KOPT-K1 (cell line): ENCODE measurements at regions not wholly inside any gene's neighbourhood (a gene's known extent, or its start where the extent isn't known, plus 50 kb on each side); places are given as distances from the start of the nearest gene placed in this dataset.

Experiments used
- H3K27ac ChIP-seq: fragments of 200-600 bp; sonication (generic); 2 replicates; pipeline ENCODE4 v1.5.1; 2016; ENCODE audit warnings: antibody characterized with exemption, mild to moderate bottlenecking, low read depth, low read length; ENCODE audit not compliant: poor library complexity, severe bottlenecking
- H3K36me3 ChIP-seq: fragments of 200-600 bp; sonication (generic); 2 replicates; pipeline ENCODE4 v1.5.1; 2017; ENCODE audit warnings: antibody characterized with exemption, mild to moderate bottlenecking, low read length, moderate library complexity; ENCODE audit not compliant: insufficient read depth
- H3K9me3 ChIP-seq: fragments of 200-600 bp; sonication (generic); 2 replicates; pipeline ENCODE4 v1.5.1; 2017; ENCODE audit warnings: antibody characterized with exemption, low read length, mild to moderate bottlenecking; ENCODE audit not compliant: insufficient read depth, poor library complexity, severe bottlenecking

- no peak overlapping the region for H3K27ac ChIP-seq
- peaks cover 27% of the 10 kb centered on the region for H3K9me3 ChIP-seq
- no peaks in the 10 kb centered on the region for H3K36me3 ChIP-seq
Observed at GRCh38 chr2:239711911-239712570, 311.2 kb upstream of the HDAC4 start.

GRCh38 chr2:239710953-239711861, 310.4 kb upstream of the HDAC4 start:
- Histone ChIP-seq H3K36me3 (no peaks in the 10 kb centered on the region), H3K27ac (no peak overlapping the region), H3K9me3 (peaks cover 27% of the 10 kb centered on the region)

- no peak overlapping the region for H3K27ac ChIP-seq
- H3K36me3 ChIP-seq = no peaks in the 10 kb centered on the region
- peaks cover 22% of the 10 kb centered on the region for H3K9me3 ChIP-seq
Observed at GRCh38 chr2:239706367-239706766, 305.5 kb upstream of the HDAC4 start.

- peaks cover 19% of the 10 kb centered on the region for H3K9me3 ChIP-seq
- no peaks in the 10 kb centered on the region for H3K36me3 ChIP-seq
- no peak overlapping the region for H3K27ac ChIP-seq
Observed at GRCh38 chr2:239704737-239705136, 303.9 kb upstream of the HDAC4 start.

- H3K36me3 ChIP-seq = no peaks in the 10 kb centered on the region
- no peak overlapping the region for H3K27ac ChIP-seq
- peaks cover 16% of the 10 kb centered on the region for H3K9me3 ChIP-seq
Observed at GRCh38 chr2:239703834-239704233, 303.0 kb upstream of the HDAC4 start.

GRCh38 chr2:239700686-239701345, 300.0 kb upstream of the HDAC4 start:
- Histone ChIP-seq H3K36me3 (no peaks in the 10 kb centered on the region), H3K9me3 (peaks cover 16% of the 10 kb centered on the region), H3K27ac (no peak overlapping the region)

GRCh38 chr2:239697399-239698164, 296.8 kb upstream of the HDAC4 start:
- H3K36me3 ChIP-seq = no peaks in the 10 kb centered on the region
- no peak overlapping the region for H3K27ac ChIP-seq
- H3K9me3 ChIP-seq = no peaks in the 10 kb centered on the region

- no peaks in the 10 kb centered on the region for H3K36me3 ChIP-seq
- no peaks in the 10 kb centered on the region for H3K9me3 ChIP-seq
- H3K27ac ChIP-seq = no peak overlapping the region
Observed at GRCh38 chr2:239696559-239697207, 295.9 kb upstream of the HDAC4 start.

- no peak overlapping the region for H3K27ac ChIP-seq
- no peaks in the 10 kb centered on the region for H3K36me3 ChIP-seq
- H3K9me3 ChIP-seq = no peaks in the 10 kb centered on the region
Observed at GRCh38 chr2:239695728-239696240, 295.0 kb upstream of the HDAC4 start.

GRCh38 chr2:239695106-239695727, 294.4 kb upstream of the HDAC4 start:
- no peaks in the 10 kb centered on the region for H3K9me3 ChIP-seq
- H3K36me3 ChIP-seq = no peaks in the 10 kb centered on the region
- H3K27ac ChIP-seq = no peak overlapping the region

GRCh38 chr2:239694487-239694886, 293.7 kb upstream of the HDAC4 start:
- Histone ChIP-seq H3K27ac (no peak overlapping the region), H3K9me3 (no peaks in the 10 kb centered on the region), H3K36me3 (no peaks in the 10 kb centered on the region)

- Histone ChIP-seq H3K27ac (no peak overlapping the region), H3K9me3 (no peaks in the 10 kb centered on the region), H3K36me3 (no peaks in the 10 kb centered on the region)
Observed at GRCh38 chr2:239693761-239694415, 293.1 kb upstream of the HDAC4 start.

GRCh38 chr2:239693330-239693729, 292.5 kb upstream of the HDAC4 start:
- Histone ChIP-seq H3K27ac (no peak overlapping the region), H3K9me3 (no peaks in the 10 kb centered on the region), H3K36me3 (no peaks in the 10 kb centered on the region)
